GM11168 (cell line): ENCODE measurements at regions not wholly inside any gene's neighbourhood (a gene's known extent, or its start where the extent isn't known, plus 50 kb on each side); places are given as distances from the start of the nearest gene placed in this dataset.
"Not testable (repeated sequence)": the region's sequence is repeated elsewhere in the genome, so short reads cannot be mapped to it uniquely, and the experiment has no call there.

Experiments used
- in situ Hi-C: fragments of 300-500 bp; cut with MboI; formaldehyde crosslinking; loops from one replicate; pipeline ENCODE4 v1.12.0; 2022; ENCODE audit warnings: low sequenced_read_pairs; ENCODE audit not compliant: unreplicated experiment

DNA sequence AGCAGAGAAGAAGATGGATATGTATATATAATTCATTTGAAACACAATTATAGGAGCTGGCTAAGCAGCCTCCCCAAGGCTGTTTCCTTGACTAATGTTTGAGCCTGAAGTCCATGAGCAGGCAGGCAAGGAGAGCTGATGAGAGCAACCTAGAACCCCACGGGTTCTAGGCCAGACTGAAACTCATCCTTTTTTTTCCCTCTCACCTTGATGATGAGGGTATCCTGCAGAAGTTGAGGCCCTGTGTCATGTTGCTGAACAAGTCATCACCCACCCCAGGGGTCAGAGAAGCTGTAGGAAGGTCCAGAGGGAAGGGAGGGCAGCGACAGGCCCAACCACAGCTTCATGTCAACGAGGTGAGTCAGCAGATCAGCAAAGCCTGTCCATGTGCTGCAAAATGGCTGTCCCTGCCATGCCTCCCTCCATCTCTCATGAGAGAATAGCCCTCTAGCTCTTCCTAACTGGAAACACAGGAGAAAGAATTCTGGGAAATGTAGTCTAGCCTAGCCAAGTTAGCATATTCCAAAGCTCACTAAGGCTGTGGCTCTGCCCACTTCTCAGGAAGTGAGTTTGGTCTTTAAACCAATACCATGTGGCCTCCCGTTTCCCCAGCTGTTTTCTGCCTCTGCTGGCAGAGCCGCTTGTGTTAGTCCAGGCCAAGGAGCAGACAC, 91.3 kb upstream of the DTNBP1 start:
- in situ Hi-C loops, result no loop called here

DNA sequence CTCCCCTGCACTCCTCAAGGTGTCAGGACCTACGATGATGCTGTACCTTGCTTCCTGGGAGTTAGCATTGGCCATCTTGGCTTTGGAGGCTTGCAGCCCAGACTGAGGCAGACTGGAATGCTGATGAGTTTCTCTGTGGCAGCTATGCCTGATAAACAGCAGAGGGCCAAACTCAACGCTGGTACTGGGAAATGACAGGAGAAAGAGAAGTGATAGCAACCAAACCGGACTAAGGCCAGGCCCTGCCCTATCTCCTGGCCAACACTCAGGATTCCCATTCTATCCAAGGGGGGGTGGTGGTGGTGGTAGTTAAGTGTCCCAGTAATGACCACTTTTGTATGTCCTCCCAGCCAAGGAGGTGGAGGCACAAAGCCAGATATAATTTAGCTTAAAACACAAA, 90.0 kb upstream of the DTNBP1 start:
- in situ Hi-C loops, result no loop called here

DNA sequence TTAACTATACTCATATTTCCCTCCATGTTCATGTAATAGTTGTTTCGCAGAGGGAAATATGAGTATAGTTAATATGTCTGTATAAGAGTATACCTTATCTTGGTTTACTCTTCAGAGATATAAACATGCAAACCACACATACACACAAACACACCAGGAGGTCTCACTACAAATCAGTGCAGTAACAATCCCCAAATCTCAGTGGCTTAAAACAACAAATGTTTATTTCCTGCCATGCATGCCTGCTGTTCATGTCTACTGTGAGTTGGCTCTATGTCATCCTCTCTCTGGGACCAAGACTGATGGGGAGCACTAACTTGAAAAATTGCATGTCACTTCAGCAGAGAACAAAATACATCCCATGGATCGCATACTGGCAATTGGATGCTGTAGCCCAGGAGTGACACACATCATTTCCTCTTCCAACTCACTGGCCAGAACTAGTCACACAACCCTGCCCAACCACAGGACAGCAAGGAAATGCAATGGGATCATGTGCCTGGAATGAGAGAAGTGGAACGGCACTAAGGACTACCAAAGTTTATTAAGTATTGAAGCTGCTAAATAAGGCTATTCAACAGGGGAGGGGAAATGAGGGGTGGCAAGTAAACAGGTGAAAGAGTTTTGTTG, 89.0 kb upstream of the DTNBP1 start:
- in situ Hi-C loops, result no loop called here

DNA sequence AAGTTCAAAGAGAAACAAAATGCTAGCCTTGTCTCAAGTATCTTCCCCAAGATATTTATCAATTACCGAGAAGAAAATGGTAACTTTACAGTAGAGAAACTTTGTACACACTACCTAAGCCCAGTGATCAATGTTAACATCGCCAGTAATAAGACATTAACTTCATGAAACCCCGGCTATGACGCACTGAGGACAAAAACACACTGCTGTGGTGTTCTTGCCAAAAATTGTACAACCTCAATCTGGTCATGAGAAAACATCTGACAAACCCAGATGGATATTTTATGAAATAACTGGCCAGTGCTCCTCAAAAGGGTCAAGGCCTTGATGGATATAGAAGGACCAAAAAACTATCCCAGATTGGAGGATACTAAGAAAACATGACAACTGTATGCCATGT, 85.5 kb upstream of the DTNBP1 start:
- in situ Hi-C loops, result no loop called here

- in situ Hi-C loops, result no loop called here
Measured at GRCh38 chr6:15747354-15747883, 84.6 kb upstream of the DTNBP1 start.

DNA sequence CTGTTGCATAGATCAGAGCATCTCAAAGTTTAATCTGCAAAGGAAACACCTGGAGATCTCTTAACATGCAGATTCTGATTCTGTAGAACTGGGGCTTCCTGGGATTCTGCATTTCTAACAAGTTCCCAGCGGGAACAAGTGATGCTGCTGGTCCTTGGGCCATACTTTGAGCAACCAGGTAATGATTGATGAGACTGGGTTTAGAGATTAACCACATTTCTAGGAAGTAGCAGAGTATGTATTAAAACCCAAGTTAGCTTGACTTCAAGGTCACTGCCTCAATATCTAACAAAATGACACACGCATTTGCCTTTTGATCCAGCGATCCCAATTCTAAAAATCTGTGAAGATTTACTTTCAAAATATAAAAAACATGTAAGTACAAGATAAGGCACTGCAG, 83.0 kb upstream of the DTNBP1 start:
- in situ Hi-C loops, result no loop called here

GRCh38 chr6:15744818-15745402, 82.1 kb upstream of the DTNBP1 start:
- in situ Hi-C loops, result no loop called here

DNA sequence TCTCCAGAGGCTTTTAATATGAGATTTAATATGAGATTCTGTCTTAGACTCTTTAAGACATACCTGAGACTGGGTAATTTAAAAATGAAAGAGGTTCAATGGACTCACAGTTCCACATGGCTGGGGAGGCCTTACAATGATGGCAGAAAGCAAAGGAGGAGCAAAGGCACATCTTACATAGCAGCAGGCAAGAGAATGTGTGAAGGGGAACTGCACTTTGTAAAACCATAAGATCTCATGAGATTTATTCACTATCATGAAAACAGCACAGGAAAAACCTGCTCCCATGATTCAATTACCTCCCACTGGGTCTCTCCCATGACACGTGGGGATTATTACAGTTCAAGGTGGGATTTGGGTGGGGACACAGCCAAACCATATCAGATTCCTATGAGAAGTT, 79.2 kb upstream of the DTNBP1 start:
- in situ Hi-C loops, result not testable (repeated sequence)

DNA sequence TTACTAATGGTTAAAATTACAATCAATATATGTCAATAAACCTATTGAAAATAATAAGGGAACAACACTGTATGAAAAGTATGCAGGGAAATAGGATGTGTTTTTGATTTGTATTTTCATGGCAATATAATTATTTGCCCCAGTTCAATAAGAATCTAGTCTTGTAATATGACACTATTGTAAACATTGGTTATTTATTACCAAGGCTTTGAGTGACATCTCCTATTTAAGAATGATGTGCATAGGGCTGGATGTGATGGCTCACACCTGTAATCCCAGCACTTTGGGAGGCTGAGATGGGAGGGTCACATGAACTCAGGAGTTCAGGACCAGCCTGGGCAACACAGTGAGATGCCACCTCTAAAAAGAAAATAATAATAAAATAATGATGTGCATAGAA, 78.6 kb upstream of the DTNBP1 start:
- in situ Hi-C loops, result no loop called here

DNA sequence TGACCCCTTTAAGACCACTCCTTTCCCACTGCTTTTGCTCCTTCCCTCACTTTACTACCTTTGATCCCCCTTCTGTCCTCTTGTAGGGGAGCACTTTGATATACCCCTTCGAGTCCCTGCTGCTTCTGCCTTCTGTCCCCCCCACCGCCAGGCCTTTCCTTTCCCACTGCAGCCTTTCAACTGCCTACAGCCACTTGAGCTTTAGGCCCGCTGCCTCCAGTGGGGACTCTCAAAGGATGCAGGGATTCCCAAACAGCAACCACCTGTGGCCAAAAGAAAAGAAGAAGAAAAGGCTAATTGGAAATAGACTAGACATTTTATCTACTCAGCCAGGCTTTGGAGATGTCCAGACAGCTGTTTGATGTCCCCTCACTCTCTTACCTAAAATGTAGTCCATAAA, 77.0 kb upstream of the DTNBP1 start:
- in situ Hi-C loops, result no loop called here

DNA sequence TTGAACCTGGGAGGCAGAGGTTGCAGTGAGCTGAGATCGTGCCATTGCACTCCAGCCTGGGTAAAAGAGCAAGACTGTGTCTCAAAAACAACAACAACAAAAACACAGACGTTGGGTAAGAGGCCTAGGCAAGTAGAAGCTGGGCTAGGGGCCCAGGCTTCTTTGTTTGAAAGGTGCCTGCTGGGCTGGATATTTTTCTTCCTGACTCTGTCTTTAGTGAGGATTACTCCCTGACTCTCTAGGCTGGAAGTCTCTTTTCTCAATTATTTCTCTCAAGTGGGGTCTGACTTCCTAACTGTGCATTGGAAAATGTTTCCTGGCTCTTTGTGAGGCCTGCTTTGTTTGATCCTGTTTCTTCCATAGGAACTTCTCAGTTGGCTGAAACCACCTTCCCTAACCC, 76.5 kb upstream of the DTNBP1 start:
- in situ Hi-C loops, result no loop called here

GRCh38 chr6:15738195-15738594, 75.4 kb upstream of the DTNBP1 start:
- in situ Hi-C loops, result not testable (repeated sequence)

DNA sequence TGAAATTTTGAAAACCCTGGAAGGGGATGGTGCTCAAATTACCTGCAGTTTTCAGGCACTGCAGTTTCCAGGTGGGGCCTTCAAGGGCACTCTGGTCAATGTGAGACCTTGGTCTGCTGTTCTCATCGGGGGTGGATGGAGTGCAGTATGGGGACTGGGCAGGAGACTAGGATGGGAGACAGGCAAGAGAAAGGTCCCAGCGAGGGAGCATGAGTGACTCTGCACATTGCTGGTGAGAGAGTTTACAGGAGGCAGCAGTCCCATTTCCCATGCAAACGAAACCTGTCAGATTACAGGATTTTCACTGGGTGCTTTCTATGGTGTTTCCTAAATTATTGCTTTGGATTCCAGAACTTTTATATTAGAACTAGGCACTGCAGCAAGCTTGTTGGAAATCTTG, 73.5 kb upstream of the DTNBP1 start:
- in situ Hi-C loops, result no loop called here

DNA sequence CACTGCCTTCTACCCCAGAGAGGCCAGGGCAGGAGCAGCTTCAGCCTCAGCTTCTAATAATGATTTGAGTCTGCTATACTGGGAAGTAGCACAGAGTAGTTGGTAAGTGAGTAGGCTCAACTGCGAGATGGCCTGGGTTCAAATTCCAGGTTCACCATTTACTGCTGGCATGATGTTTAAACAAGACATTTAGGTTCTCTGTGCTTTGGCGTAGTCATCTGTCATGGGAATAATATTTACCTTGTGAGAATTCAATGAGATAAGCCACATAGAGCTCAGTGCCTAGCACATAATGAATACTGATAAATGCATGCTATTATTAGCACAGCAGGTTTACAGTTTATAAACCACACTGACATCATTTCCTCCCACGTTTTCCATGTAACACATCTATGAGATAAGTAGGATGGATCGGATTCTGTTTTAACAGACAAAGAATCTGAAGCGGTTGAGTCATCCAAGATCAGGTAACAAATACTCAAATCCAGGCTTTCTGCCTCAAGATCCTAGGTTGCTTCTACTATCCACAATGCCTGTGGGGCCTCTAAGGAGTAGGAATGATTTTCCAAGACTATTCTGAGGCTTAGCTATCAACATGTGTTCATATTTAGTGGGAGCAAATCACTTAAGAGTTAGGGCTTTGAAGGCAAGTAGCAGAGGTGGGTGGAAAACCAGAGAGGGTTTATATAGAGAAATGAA, 72.9 kb upstream of the DTNBP1 start:
- in situ Hi-C loops, result no loop called here

DNA sequence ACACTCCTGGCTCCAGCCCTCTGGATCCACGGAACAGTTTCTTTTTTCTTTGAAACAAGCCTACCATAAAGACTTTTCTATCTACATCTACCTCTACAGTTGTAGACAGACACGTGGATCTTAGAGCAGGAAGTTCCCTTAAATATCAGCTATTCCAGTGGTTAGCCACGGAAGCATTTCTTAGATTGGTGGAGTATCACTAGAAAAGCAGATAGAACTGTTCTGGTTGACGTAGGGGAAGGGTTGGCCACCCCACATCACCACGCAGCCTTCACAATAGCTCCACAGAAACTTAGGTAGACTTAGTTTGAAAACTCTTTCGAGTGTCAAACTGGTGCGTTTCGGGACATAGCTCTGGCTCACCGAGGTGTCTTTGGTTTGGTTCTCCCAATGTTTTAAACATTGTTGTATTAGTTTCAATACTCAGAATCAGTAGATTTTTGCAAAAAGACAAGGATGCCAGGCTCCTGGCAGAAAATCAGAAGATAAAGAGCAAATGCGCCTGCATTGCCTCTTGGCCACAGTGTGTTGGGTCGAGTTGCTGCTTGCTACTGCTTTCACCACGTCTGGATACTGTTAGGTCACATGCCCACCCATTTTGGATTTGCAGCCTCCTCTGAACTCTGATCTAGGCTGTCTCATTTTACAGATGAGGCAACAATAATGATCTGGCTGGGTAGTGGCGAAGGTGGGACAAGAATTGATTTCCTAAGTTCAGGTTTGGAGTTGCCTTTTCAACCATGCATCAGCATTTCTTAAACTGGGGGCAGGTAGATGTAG, 71.5 kb upstream of the DTNBP1 start:
- in situ Hi-C loops, result no loop called here

DNA sequence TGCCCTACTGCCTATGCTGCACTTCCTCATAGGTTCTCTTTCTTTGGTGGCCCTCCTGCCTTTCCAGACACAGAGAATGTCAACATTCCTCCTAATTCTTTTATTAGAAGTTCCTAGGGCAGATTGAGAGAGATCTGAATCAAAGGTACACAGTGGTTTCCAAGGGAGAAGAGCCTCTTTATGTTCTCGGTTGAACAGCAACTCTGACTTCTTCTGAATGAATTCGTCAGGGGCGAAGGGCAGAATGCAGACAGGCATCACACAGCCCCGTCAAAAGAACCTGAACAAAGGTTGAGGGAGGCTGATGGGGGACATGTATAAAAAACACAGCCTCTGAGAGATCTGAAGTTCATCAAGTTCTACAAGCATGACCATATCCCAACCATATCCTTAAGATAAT, 68.1 kb upstream of the DTNBP1 start:
- in situ Hi-C loops, result no loop called here

- in situ Hi-C loops, result no loop called here
Measured at GRCh38 chr6:15730442-15730841, 67.6 kb upstream of the DTNBP1 start.

DNA sequence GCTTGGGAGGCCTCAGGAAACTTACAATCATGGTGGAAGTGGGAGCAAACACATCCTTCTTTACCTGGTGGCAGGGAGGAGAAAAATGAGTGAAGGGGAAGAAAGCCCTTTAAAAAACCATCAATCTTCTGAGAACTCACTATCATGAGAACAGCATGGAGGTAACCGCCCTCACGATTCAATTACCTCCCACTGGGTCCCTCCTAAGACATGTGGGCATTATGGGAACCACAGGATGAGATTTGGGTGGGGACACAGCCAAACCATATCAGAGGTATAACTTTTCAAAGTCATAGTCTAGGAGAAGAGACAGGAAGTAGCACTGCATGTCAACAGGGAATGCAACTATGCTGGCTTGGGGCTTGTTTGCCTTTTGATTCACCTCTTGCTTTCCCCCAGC, 59.9 kb upstream of the DTNBP1 start:
- in situ Hi-C loops, result no loop called here

GRCh38 chr6:15716889-15717288, 54.1 kb upstream of the DTNBP1 start:
- in situ Hi-C loops, result no loop called here

DNA sequence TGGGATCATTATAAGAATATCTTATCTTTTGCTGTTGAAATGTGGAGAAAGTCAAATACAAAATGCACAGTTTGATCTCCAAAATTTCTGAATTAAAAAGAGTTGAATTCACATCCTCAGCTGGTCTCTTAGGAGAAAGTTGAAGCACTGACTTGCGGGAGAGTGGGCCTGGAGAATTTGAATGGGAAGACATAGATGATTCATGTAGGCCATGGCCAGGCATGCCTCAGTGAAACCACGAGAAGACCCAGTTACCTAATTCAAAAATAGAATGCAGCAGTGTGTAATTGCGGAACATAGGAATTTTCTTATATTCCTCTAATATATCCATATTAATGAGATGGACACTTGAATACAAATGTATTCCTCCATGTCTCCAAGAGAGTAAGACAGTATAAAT, 53.0 kb upstream of the DTNBP1 start:
- in situ Hi-C loops, result no loop called here
